Neural cell (in vitro differentiated cells): ENCODE measurements at regions not wholly inside any gene's neighbourhood (a gene's known extent, or its start where the extent isn't known, plus 50 kb on each side); places are given as distances from the start of the nearest gene placed in this dataset.

Experiments used
- H2AFZ ChIP-seq: fragments of 200-600, 300-800 bp; sonication (generic), shearing (Covaris generic); 2 replicates; pipeline ENCODE4 v1.6.0; 2014; ENCODE audit warnings: low read depth, mild to moderate bottlenecking, antibody characterized with exemption, low read length, moderate library complexity
- H3F3A ChIP-seq: fragments of 200-600 bp; shearing (Covaris generic); 2 replicates; pipeline ENCODE4 v1.6.1; 2016; ENCODE audit warnings: mild to moderate bottlenecking, moderate library complexity, mixed read lengths, antibody characterized with exemption, low read length; ENCODE audit not compliant: insufficient read depth, poor library complexity, severe bottlenecking
- H3K27ac ChIP-seq: fragments of 200-600, 300-800 bp; sonication (generic), shearing (Covaris generic); 2 replicates; pipeline ENCODE4 v1.5.1; 2014; ENCODE audit warnings: mild to moderate bottlenecking, low read length, moderate library complexity
- H3K27me3 ChIP-seq: fragments of 300-800, 200-600 bp; sonication (generic), shearing (Covaris generic); 2 replicates; pipeline ENCODE4 v1.6.0; 2014; ENCODE audit warnings: mild to moderate bottlenecking, low read depth, low read length, moderate library complexity; ENCODE audit not compliant: insufficient read depth
- H3K36me3 ChIP-seq: fragments of 300-800, 200-600 bp; sonication (generic), shearing (Covaris generic); 2 replicates; pipeline ENCODE4 v1.5.1; 2014; ENCODE audit warnings: mild to moderate bottlenecking, antibody characterized with exemption, low read length, moderate library complexity; ENCODE audit not compliant: insufficient read depth
- H3K4me2 ChIP-seq: fragments of 300-800, 200-600 bp; sonication (generic), shearing (Covaris generic); 2 replicates; pipeline ENCODE4 v1.6.0; 2014; ENCODE audit warnings: mild to moderate bottlenecking, low read length
- H3K4me3 ChIP-seq: fragments of 300-800, 200-600 bp; sonication (generic), shearing (Covaris generic); 2 replicates; pipeline ENCODE4 v1.5.1; 2014; ENCODE audit warnings: mild to moderate bottlenecking, low read length, moderate library complexity
- H3K79me2 ChIP-seq: fragments of 200-600 bp; shearing (Covaris generic); replicated peaks from 2 replicates; pipeline ENCODE4 v1.6.0; 2014; ENCODE audit warnings: mild to moderate bottlenecking, low read length, moderate library complexity; ENCODE audit not compliant: insufficient read depth
- H3K9ac ChIP-seq: fragments of 300-800, 200-600 bp; sonication (generic), shearing (Covaris generic); 2 replicates; pipeline ENCODE4 v1.6.1; 2016; ENCODE audit warnings: mild to moderate bottlenecking, low read length, mixed read lengths
- H3K9me2 ChIP-seq: fragments of 200-600 bp; shearing (Covaris generic); 2 replicates; pipeline ENCODE4 v1.6.1; 2016; ENCODE audit warnings: mild to moderate bottlenecking, low read length, mixed read lengths; ENCODE audit not compliant: insufficient read depth
- H3K9me3 ChIP-seq: fragments of 200-600, 300-800 bp; sonication (generic), shearing (Covaris generic); 2 replicates; pipeline ENCODE4 v1.6.1; 2016; ENCODE audit warnings: mild to moderate bottlenecking, mixed run types, low read length, moderate library complexity, mixed read lengths
- H4K20me1 ChIP-seq: fragments of 200-600 bp; shearing (Covaris generic); 2 replicates; pipeline ENCODE4 v1.6.1; 2016; ENCODE audit warnings: mild to moderate bottlenecking, mixed run types; ENCODE audit not compliant: insufficient read depth
- EP300 ChIP-seq: fragments of 450-650 bp; conservative IDR thresholded peaks from 2 replicates; pipeline ENCODE4 v1.6.1; 2014; ENCODE audit warnings: antibody characterized with exemption, mild to moderate bottlenecking, moderate library complexity; ENCODE audit not compliant: poor library complexity, severe bottlenecking
- EZH2 ChIP-seq: fragments of 200-600, 300-800 bp; shearing (Covaris generic), sonication (generic); IDR thresholded peaks from 2 replicates; pipeline ENCODE4 v1.6.1; 2014; ENCODE audit warnings: antibody characterized with exemption, low read length, borderline replicate concordance, mild to moderate bottlenecking; ENCODE audit not compliant: insufficient read depth, poor library complexity, severe bottlenecking
- MXI1 ChIP-seq: fragments of 450-650 bp; conservative IDR thresholded peaks from 2 replicates; pipeline ENCODE4 v1.6.1; 2014; ENCODE audit warnings: antibody characterized with exemption, mild to moderate bottlenecking; ENCODE audit not compliant: poor library complexity, severe bottlenecking
- POLR2AphosphoS5 ChIP-seq: IDR thresholded peaks from 2 replicates; pipeline ENCODE4 v1.6.1; 2012
- RAD21 ChIP-seq: fragments of 450-650 bp; conservative IDR thresholded peaks from 2 replicates; pipeline ENCODE4 v1.6.1; 2014; ENCODE audit warnings: antibody characterized with exemption, mild to moderate bottlenecking, moderate library complexity
- REST ChIP-seq: IDR thresholded peaks from 2 replicates; pipeline ENCODE4 v1.6.1; 2012; ENCODE audit warnings: borderline replicate concordance
- SMC3 ChIP-seq: fragments of 450-650 bp; conservative IDR thresholded peaks from 2 replicates; pipeline ENCODE4 v1.6.1; 2014; ENCODE audit warnings: antibody characterized with exemption, mild to moderate bottlenecking, moderate library complexity; ENCODE audit not compliant: poor library complexity
- TAF1 ChIP-seq: IDR thresholded peaks from 2 replicates; pipeline ENCODE4 v1.6.1; 2012; ENCODE audit warnings: low read depth
- TF ChIP-seq, protein P1 (sequence below): fragments of 450-650 bp; IDR thresholded peaks from 2 replicates; pipeline ENCODE4 v1.5.1; 2014; ENCODE audit warnings: antibody characterized with exemption, mild to moderate bottlenecking, moderate library complexity; ENCODE audit not compliant: poor library complexity, severe bottlenecking

DNA sequence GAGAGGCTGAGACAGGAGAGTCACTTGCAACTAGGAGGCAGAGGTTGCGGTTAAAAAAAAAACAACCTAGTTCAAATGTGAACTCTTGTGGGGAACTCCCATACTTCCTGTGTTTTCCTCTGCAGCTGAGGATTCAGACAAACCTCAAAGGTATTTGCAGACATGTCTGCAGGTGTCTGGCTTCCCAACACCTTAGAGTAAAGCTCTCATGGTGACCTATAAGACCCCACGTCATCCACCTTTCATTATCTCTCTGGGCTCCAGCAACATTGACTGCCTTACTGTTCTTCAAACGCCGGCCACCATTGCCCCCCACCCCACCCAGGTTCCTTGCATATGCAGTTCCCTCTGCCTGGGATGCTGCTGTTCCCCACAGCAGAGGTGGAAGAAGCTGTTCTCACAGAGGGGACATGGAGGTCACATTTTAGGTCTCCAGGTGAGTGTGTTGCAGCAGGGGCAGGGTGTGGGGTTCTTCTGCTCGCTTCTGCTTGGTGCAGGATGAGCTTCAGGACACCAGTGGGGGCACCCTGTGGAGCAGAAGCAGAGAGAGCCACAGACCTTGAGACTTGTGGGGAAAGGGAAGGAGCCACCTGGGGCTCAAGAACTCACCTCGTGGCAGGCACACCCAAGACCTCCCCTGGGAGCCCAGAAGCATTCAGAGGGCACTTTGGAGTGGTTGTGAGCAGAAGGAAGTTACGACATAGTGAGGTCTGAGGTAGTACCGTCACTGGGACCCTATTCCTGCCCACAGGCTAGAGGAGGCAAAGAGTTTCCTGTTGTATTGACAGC is 203.2 kb downstream of the CSNK2A3 start:
- no peak overlapping the region for H3K9ac ChIP-seq
- H3K4me2 ChIP-seq: no peak overlapping the region
- H3F3A ChIP-seq: no peaks in the 10 kb centered on the region
- no peaks in the 10 kb centered on the region for H3K27me3 ChIP-seq
- no peak overlapping the region for H2AFZ ChIP-seq
- no peaks in the 10 kb centered on the region for H3K79me2 ChIP-seq
- TF ChIP-seq, protein P1, sequence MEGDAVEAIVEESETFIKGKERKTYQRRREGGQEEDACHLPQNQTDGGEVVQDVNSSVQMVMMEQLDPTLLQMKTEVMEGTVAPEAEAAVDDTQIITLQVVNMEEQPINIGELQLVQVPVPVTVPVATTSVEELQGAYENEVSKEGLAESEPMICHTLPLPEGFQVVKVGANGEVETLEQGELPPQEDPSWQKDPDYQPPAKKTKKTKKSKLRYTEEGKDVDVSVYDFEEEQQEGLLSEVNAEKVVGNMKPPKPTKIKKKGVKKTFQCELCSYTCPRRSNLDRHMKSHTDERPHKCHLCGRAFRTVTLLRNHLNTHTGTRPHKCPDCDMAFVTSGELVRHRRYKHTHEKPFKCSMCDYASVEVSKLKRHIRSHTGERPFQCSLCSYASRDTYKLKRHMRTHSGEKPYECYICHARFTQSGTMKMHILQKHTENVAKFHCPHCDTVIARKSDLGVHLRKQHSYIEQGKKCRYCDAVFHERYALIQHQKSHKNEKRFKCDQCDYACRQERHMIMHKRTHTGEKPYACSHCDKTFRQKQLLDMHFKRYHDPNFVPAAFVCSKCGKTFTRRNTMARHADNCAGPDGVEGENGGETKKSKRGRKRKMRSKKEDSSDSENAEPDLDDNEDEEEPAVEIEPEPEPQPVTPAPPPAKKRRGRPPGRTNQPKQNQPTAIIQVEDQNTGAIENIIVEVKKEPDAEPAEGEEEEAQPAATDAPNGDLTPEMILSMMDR: no peak
- no peak for TF ChIP-seq EZH2
- no peak for TF ChIP-seq POLR2AphosphoS5
- TF ChIP-seq TAF1: no peak
- TF ChIP-seq RAD21: no peak
- TF ChIP-seq REST: no peak
- H4K20me1 ChIP-seq: no peaks in the 10 kb centered on the region
- H3K4me3 ChIP-seq: no peak overlapping the region
- H3K27ac ChIP-seq: no peak overlapping the region
- no peaks in the 10 kb centered on the region for H3K9me2 ChIP-seq
- no peaks in the 10 kb centered on the region for H3K36me3 ChIP-seq
- no peaks in the 10 kb centered on the region for H3K9me3 ChIP-seq

GRCh38 chr11:11148596-11148995 is 204.5 kb downstream of the CSNK2A3 start:
- H3K36me3 ChIP-seq: no peaks in the 10 kb centered on the region
- no peaks in the 10 kb centered on the region for H3K27me3 ChIP-seq
- no peak overlapping the region for H3K9ac ChIP-seq
- no peak overlapping the region for H2AFZ ChIP-seq
- no peak overlapping the region for H3K4me3 ChIP-seq
- H3F3A ChIP-seq: no peaks in the 10 kb centered on the region
- TF ChIP-seq EZH2 (no peak), SMC3 (no peak), MXI1 (no peak), EP300 (no peak), RAD21 (no peak), REST (no peak), POLR2AphosphoS5 (no peak), TAF1 (no peak)
- TF ChIP-seq, protein P1: no peak
- H3K9me2 ChIP-seq: no peaks in the 10 kb centered on the region
- no peak overlapping the region for H3K27ac ChIP-seq
- no peaks in the 10 kb centered on the region for H4K20me1 ChIP-seq
- H3K4me2 ChIP-seq: no peak overlapping the region
- H3K9me3 ChIP-seq: no peaks in the 10 kb centered on the region
- H3K79me2 ChIP-seq: no peaks in the 10 kb centered on the region
